NCI-H128 (cell line): ENCODE measurements at regions not wholly inside any gene's neighbourhood (a gene's known extent, or its start where the extent isn't known, plus 50 kb on each side); places are given as distances from the start of the nearest gene placed in this dataset.
"Not testable (repeated sequence)": the region's sequence is repeated elsewhere in the genome, so short reads cannot be mapped to it uniquely, and the experiment has no call there.

Experiments
- DNase-seq: peaks from one replicate; lab custom pipeline; 2025; ENCODE audit not compliant: unreplicated experiment; lab: John Stamatoyannopoulos, UW

DNA sequence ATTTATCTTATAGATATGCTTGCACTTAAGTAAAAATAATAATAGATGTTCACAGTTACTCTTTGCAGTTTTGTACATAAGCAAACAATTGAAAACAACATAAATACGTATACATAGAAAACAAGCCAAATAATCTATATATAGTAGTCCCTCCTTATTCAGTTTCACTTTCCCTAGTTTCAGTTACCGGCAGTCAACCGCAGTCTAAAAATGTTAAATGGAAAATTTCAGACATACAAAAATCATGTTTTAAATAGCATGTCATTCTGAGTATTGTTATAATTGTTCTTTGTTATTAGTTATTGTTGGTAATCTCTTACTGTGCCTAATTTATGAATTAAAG is 262.0 kb downstream of the CGGBP1 start:
- no peak for DNase-seq

DNA sequence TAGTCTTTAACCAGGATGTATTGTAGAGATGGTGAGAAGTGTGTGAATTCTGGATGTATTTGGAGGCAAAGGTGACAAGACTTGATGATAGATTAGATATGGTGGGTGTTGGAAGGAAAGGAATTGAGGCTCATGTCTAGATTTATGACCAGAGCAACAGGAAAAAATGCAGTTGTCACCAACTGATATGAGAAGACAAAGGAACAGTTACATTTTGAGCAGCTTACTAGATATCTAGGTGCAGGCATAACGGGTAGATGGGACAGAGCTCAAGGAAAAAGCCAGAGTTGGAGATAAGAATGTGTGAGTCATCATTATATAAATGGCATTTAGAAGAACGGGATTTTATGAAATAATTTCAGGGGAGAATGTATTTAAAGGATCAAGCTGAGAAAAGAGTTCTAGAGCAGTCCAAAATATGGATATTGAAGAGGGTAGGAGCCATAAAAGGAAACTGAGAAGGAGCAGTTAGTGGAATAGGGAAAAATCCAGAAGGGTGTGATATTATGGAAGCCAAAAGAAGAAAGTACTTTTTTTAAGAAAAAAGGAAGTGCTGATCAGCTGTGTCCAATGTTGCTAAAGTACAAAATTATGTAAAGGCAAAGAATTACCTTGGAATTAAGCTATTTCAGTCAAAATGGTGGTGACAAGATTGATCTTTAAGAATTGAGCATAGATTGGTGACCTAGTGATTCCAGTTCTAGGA is 262.5 kb downstream of the CGGBP1 start:
- DNase-seq = no peak

DNA sequence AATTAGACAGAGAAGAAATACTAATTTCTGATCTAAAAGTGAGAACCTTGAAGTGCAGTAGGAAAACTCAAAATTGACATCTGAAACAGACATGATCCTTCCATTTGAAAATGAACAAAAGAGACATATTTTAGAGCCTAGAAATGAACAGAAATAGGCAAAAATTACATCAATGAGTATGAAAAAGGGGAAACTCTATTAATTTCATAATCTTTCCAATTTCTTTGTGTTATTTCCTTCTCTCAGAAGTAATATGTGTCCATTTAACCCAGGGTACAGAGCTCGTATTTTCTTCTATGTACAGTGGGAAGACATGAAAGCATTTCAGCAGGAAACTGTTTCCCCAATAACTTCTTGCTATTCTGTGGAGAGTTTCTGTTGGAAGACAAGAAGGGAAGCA is 263.1 kb downstream of the CGGBP1 start:
- no peak for DNase-seq

DNA sequence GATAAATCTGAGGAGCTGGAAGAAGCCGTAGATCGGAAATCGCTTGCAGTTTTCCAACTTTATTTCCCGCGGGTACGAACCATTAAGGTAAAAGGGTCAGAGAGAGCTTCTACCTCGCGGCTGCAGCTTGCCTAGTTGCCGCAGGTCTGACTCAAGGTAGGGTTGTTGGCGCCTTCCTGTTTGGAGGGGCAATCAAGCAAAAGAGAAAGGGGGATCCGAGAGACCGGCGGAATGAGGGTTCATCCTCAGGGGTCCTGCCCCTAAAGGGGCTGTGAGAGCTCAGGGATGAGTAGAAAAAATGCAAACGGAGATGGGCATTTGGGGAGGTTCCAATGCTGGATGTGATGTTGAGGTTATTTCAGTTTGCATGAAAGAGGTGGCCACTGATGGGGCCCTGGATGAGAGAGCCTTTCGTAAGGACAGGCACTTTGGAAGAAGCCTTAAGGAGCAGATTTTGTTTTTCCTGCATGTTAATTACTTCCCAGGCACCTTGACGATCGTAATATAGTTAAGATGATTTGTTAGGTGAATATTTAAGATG is 265.4 kb downstream of the CGGBP1 start:
- no peak for DNase-seq

DNA sequence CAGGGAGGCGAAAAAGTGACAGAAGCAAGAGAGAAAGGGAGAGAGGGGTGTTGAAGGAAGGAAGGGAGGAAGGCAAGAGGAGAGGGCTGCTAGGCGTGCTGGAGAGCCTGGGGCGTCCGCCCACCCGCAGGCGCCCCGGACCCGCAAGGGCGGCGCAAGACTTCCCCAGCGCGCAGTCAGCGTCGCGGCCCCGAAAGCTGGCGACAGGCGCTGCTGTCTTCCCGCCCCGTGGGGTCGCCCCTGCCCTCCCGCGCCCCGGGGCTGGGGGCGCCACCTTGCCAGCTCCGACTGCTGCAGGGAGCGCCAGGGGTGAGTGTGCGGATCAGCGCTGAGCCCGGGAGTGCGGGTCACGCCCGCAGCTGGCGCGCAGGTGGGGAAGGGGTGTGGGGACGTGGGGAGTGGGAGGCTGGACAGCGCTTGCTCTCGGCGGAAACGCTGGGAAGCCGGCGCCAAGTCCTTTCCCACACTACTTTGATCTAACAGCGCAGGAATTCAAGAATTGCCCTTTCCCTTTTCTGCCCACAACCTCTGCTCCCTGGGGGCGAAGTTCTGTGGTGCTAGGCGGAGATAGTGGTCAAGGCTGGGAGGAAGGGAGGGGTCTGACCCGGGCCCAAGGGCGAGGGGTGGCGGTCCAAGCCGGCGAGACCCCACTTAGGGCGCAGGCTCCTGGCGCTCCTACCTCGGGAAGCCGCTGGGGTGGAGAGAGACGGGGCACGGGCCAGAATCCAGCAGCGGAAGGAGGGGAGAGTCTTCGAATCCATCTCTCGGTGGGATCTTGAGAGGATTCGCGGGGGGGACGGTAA is 266.1 kb downstream of the CGGBP1 start, which contains the start of gene HTR1F:
Gene HTR1F (plus strand): TSS at position 173 of the 803 bp plus-strand sequence.
- DNase-seq = no peak

DNA sequence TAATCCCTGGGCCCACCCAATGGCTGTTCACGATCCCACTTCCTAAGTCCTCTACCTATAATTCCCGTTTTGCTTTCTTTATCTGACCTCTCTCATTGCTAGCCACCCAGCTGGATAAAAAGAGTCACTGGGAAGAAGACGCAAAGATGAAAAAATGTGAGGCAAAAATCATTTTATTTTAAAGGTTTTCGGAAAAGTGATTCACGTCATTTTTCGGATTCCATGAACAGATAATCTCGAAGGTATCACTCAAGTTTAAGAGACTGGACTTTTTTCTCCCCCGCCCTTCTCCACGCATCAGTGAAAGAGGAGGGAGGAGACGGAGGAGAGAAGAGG is 266.6 kb downstream of the CGGBP1 start:
- DNase-seq = no peak

DNA sequence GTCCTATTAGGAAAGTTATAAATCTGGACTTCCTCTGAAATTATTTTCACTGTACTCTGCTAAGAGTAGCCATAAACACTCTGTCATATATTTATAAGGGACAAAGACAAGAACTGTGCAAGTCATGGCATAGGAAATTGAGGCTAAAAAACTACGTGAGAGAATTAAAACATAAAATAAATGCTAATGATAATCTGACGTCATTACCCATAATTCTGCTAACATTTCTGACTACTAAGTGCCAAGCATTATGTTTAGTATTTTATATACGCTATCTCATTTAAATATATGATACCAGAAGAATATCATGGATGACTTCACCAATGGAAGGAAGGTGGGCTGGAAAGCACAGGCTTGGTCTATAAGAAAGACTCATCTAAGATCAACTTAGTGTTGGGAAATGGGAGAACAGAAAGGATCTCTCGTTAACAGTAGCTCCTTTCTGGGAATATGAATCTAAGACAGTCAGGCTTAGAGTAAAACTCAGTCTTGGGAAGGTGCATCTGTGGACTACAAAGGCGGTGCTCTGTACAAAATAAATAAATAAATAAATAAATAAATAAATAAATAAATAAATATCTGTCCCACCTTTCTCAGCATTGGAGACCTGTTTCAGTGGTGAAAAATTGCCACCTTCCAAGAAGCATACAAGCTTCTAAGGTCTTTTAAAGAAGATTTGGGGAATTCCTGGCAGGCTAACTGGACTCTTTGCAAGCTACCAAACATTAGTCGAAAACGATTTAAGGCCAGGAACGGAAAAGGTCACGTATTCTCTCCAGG is 267.4 kb downstream of the CGGBP1 start:
- no peak for DNase-seq

DNA sequence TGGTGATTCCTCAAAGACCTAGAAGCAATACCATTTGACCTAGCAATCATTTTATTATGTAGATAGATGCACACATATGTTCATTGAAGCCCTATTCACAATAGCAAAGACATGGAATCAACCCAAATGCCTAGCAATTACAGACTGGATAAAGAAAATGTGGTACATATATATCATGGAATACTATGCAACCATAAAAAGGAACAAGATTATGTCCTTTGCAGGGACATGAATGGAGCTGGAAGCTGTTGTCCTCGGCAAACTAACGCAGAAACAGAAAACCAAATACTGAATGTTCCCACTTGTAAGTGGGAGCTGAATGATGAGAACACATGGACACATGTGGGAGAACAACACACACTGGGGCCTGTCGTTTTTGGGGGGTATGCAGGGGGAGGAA is 269.8 kb downstream of the CGGBP1 start:
- not testable (repeated sequence) for DNase-seq

DNA sequence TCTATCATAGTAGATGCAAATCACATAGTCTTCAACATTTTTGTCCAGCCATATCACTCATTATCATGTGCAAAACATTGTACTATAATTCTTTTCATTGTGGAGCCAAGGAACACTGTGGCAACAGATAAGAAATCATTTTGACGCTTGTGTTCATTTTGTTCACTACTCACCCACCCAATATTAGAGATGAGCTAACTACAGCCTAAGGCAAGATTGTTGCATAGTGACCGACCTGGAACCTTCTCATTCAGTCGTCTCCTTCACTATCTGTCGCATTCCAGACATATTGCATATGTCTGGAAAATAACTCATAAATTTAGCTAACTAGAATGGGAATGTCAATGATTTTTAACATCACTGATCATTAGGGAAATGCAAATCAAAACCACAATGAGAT is 270.3 kb downstream of the CGGBP1 start:
- no peak for DNase-seq

DNA sequence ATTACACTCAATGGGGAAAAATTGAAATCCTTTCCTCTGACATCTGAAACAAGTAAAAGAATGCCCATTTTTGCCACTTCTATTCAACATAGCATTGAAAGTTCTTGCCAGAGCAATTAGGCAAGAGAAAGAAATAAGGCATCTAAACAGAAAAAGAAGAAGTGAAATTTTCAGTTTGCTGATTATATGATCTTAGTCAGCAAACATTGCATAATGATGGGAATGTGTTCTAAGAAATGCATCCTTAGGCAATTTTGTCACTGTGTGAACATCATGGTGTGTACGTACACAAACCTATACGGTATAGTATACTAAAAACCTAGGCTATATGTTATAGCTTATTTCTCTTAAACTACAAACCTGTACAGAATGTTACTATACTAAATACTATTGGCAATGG is 278.0 kb downstream of the CGGBP1 start:
- DNase-seq = no peak

DNA sequence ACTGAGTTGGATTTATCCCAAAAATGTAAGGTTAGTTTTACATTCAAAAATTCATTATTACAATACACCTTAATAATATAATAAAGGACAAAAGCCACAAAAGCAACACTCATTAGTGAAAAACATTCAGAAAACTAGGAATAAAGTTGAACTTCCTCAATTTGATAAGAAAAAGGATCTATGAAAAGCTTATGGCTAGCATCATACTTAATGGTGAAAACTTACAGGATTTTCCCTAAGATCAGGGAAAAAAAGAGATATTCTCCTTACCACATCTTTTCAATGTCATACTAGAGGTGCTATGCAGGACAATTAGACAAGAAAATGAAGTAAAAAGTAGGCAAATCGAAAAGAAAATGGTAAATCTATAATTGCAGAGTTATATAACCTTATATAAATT is 279.9 kb downstream of the CGGBP1 start:
- DNase-seq = no peak

DNA sequence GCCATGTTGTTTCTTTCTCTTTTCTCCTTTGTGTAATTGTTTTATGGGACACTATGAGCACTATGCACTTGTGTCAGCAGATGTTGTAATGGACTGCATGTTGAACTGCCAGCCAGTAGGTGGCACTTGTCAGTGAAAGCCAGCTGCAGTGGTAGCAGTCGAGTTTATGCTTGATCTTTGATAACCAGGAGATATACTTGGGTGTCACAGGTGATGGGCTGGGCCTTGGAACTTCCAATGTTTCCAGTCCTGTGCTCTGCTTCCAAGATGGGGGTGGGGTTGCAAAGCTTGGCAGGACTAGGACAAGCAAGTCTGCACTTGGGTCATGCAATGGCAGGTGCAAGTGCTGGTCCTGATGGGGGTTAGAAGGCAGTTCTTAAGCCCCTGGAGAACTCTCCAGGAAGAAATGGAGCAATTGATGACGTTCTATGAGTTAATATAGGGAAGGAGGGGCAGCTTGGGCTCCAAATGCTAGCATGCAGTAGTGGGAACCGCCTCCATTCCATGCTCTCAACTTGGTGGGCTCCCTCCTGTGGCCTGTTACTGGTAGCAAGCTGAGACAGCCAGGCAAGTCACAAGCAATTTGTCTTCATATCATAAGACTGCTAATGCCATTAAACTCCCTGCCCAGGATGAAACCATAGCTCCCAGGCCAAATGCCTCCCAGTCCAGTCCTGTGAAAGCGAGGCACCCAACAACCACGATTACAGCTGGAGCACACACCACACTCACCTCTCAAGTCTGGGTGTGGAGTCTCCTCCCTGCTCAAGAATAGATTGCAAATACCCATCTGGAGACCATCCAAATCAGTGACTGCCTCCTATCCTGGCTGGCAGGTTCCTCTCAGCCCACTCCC is 287.2 kb downstream of the CGGBP1 start:
- DNase-seq = no peak

DNA sequence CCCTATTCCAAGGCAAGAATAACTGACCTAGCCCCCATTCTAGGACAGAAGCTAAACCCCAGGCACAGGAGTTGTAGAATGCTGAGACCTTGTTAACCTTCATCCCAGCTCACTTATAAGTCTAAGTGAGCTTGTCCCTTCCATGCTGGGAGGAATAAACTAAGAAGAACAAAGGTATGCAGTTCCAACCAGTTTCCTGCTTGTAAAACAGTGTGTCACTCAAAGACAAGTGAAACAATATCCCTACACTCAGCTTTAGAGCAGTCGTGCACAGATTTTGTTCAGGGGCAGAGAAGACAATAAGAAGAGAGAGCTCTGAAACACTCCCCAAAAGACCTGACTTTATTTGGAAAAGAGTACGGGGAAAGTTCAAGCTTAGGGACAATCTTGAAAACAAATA is 292.1 kb downstream of the CGGBP1 start:
- no peak for DNase-seq

DNA sequence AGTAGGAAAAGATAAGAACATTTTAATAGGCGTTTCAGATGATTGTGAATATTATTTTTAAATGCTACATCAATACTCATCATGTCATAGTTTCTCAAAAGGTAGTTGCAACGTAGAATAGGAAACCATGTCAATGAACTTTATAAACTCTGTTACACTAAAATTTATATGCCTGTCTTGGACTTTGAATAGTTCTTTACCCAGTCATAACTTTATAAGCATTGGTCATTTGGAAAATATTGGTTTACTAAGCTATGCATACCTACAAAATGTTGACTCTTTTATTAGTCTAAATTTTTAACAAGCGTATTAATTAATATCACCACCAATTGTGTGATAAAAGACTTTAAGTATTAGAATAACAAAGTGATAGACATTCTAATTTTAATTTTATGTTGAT is 293.5 kb downstream of the CGGBP1 start:
- no peak for DNase-seq

DNA sequence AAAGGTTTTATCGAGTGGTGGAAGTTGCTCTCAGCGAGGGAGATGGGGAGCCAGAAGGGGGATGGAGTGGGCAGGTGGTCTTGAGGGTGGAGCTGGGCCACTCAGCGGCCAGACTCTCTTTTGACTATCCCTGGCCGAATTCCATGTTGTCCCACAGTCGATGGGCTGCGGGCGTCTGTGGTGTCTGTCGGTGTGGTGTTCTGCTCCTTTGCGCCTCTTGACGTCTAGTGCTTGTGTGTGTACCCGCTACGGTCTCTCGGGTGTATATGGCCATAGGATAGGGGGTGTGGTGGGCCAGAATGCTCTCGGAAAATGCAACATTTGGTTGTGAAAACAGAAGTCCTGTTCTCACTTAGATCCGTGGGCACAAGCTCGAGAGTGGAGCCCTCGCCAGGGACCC is 297.0 kb downstream of the CGGBP1 start:
- no peak for DNase-seq

DNA sequence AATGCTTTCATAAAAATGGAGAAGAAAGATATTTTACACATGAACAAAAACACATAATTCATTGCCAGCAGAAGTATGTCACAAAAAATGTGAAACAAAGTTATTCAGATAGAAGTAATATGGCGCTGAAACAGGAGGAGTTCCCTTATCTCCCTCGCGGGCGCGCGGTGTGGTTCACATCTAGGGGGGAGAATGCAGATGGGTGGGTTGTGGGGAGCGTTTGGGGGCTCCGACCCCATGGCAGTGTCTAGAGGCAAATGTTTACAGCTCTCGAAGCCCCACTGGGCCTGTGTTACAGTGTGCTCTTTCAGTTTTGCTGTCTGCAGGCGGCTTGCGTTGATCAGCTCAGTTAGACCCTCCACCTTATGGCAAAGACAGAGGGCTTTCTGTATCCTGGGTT is 297.5 kb downstream of the CGGBP1 start:
- no peak for DNase-seq

DNA sequence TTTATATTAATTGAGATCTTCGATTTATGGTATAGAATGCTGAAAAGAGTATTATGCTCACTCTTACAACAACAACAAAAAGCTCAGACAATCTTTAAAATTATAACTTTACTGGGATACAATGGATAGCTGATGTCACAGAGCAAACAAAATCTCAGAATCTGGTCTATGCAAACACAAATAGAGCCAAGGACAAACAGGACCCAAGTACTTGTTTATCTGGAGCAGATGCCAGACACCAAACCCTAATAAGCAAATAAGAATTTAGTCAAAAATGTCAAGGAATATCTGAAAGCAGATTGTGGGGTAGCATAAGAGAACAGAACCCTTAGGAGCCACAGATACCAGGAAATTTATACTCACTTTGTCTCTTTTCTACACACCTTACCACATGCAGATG is 302.2 kb downstream of the CGGBP1 start:
- no peak for DNase-seq

DNA sequence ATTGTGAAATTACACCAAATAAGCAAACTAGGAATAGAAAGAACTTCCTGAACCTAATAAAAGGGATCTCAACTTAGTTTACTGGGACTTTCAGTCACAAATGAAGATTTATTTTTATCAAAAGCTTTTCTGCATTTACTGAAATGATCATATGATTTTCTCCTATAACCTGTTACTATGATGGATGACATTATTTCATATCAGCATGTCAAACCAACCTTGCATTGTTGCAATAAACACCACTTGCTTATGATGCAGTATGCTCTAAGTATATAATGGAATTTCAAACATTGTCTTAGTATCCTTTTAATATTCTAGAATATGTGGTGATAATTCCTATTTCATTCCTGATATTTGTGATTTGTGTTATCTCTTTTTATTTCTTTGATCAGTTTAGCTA is 303.0 kb downstream of the CGGBP1 start:
- no peak for DNase-seq

DNA sequence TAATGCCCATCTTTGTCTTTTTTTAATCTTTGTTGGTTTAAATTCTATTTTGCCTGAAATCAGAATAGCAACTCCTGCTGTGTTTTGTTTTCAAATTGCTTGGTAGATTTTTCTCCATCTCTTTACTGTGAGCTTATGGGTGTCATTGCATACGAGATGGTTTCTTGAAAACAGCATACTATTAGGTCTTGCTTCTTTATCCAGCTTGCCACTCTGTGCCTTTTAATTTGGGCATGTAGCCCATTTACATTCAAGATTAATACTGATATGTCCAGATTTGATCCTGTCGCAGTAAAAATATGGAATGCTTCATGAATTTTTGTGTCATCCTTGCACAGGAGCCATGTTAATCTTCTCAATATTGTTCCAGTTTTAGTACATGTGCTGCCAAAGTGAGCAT is 316.6 kb downstream of the CGGBP1 start:
- no peak for DNase-seq

DNA sequence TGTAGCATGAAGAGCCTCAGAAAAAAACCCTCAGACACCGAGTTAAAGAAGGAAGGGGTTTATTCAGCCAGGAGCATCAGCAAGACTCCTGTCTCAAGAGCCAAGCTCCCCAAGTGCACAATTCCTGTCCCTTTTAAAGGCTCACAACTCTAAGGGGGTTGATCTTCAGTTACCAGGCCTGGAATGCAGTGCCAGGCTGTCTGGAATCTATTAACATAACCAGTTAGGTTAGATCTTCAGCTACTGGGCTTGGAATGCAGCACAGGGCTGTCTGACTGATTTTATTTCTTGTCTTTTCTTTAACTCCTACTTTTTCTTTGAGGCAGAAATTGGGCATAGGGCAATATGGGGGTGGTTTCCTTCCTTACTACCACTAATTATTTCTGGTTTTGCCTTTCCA is 317.9 kb downstream of the CGGBP1 start:
- DNase-seq = not testable (repeated sequence)

DNA sequence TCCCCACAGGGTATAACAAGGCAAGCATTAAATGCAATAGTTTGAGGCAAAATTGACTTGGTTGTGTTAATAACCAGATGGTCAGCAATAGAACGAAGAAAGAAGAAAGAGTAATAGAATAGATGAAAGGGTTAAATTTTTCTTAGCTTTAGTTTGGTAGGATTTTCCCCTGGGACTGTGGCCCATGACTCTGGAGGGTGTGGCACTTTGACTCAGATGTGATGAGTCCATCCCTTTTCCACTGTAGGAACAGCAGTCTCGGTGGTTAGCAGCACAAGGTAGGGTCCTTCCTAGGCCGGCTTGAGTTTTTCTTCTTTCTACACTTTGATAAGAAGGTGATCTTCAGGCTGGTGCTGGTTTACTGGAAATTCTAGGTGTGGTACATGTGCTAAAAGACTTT is 321.0 kb downstream of the CGGBP1 start:
- not testable (repeated sequence) for DNase-seq
